SK-N-MC (cell line): ENCODE measurements at regions not wholly inside any gene's neighbourhood (a gene's known extent, or its start where the extent isn't known, plus 50 kb on each side); places are given as distances from the start of the nearest gene placed in this dataset.

Source experiments
- EZH2 ChIP-seq: fragments of 200-600 bp; sonication (generic); IDR thresholded peaks from one replicate; pipeline ENCODE4 v1.6.1; 2017; ENCODE audit warnings: antibody characterized with exemption
- POLR2AphosphoS5 ChIP-seq: IDR thresholded peaks from 2 replicates; pipeline ENCODE4 v1.6.1; 2012; ENCODE audit warnings: mild to moderate bottlenecking, low read depth, low read length, borderline replicate concordance

DNA sequence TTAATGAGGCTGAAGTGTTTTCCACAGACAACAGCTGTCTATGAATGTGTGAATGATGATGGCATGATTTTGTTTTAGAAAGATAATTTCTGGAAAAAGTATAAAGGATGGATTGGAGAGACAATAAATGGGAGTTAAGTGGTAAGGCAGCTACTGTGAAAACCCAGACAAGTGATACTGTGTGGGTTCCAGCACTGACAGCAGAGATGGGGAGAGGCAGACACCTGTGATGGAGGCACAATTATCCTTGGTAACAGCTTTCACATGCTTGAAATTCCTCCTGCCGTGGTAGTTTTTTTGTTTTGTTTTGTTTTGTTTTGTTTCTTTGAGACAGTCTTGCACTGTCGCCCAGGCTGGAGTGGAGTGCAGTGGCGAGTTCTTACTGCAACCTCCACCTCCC lies 189.3 kb downstream of the DEPDC1B start:
- no peak for TF ChIP-seq POLR2AphosphoS5
- TF ChIP-seq EZH2 = no peak
